ENCODE measurements at regions not wholly inside any gene's neighbourhood (a gene's known extent, or its start where the extent isn't known, plus 50 kb on each side); places are given as distances from the start of the nearest gene placed in this dataset.

DNA sequence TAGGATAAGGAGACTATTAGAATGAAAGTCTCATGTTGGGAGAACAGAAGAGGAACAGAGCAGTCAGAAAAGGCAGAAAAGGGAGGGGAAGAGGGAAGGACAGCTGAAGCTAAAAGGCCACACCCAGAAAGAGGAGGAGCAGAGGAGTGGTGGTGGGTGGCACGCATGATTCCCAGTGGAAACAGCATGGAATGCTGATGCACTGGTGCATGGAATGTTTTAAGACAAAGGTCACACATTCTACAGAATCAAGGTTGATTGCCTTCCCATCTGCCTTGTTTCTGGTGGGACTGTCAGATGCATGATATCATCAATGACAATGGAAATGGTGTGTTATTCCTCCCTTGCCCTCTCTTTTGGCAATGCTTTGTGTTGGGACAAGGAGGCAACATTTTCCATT, 285.4 kb upstream of the MKI67 start:
- TF ChIP-seq FOXP2 (optimal IDR thresholded peaks at IDR 0.05; ENCODE audit: borderline replicate concordance, extremely low read depth, extremely low read length, insufficient read depth) (no peak), POLR2AphosphoS5 (IDR thresholded peaks at IDR 0.05; ENCODE audit: low read depth, low read length) (no peak), SIN3A (IDR thresholded peaks at IDR 0.05; ENCODE audit: borderline replicate concordance, insufficient read depth, low read length) (no peak), TAF1 (IDR thresholded peaks at IDR 0.05; ENCODE audit: borderline replicate concordance, insufficient read depth, low read length) (no peak)
- TF ChIP-seq, protein P1, sequence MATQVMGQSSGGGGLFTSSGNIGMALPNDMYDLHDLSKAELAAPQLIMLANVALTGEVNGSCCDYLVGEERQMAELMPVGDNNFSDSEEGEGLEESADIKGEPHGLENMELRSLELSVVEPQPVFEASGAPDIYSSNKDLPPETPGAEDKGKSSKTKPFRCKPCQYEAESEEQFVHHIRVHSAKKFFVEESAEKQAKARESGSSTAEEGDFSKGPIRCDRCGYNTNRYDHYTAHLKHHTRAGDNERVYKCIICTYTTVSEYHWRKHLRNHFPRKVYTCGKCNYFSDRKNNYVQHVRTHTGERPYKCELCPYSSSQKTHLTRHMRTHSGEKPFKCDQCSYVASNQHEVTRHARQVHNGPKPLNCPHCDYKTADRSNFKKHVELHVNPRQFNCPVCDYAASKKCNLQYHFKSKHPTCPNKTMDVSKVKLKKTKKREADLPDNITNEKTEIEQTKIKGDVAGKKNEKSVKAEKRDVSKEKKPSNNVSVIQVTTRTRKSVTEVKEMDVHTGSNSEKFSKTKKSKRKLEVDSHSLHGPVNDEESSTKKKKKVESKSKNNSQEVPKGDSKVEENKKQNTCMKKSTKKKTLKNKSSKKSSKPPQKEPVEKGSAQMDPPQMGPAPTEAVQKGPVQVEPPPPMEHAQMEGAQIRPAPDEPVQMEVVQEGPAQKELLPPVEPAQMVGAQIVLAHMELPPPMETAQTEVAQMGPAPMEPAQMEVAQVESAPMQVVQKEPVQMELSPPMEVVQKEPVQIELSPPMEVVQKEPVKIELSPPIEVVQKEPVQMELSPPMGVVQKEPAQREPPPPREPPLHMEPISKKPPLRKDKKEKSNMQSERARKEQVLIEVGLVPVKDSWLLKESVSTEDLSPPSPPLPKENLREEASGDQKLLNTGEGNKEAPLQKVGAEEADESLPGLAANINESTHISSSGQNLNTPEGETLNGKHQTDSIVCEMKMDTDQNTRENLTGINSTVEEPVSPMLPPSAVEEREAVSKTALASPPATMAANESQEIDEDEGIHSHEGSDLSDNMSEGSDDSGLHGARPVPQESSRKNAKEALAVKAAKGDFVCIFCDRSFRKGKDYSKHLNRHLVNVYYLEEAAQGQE (IDR thresholded peaks at IDR 0.05; ENCODE audit: insufficient read depth in 1 of 2, low read depth in 2 of 2, low read length in 2 of 2): no peak

DNA sequence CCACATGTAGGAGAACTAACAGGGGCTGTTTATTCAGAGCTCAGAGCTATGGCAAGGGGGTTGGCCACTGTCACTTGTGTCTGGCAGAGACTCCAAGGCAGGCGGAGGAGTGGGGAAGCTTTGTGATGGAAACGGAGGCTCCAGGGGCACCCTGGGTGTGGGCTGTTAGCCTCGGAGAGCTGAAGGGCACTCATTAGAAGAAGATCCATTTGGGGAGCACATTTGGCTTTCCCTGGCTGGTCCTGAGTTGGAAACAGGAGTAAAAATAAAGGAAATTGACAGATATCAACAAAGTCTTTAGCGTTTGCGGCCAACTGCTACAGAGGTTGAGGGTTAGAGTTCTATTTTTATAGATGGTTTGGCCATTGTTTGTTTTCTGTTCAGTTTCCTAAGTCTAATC, 288.3 kb upstream of the MKI67 start:
- TF ChIP-seq SIN3A (IDR thresholded peaks at IDR 0.05; ENCODE audit: borderline replicate concordance, insufficient read depth, low read length): no peak
- TF ChIP-seq, protein P1 (IDR thresholded peaks at IDR 0.05; ENCODE audit: insufficient read depth in 1 of 2, low read depth in 2 of 2, low read length in 2 of 2): no peak
- no peak for TF ChIP-seq POLR2AphosphoS5 (IDR thresholded peaks at IDR 0.05; ENCODE audit: low read depth, low read length)
- TF ChIP-seq FOXP2 (optimal IDR thresholded peaks at IDR 0.05; ENCODE audit: borderline replicate concordance, extremely low read depth, extremely low read length, insufficient read depth): no peak
- TF ChIP-seq TAF1 (IDR thresholded peaks at IDR 0.05; ENCODE audit: borderline replicate concordance, insufficient read depth, low read length): no peak

DNA sequence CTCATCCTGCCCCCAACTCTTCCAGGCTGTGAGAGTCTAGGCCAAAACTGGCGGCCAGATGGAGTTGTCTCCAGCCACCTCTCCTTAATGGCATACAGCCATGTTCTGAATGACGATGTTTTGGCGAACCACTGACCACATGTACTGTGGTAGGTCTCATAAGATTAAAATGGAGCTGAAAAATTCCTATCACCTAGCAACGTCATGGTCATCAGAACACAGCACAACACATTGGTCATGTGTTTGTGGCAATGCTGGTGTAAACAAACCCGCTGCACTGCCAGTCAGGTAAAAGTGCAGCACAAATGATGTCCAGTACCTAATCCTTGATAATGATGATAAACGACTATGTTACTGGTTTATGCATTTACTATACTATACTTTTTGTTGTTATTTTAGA, 290.0 kb upstream of the MKI67 start:
- TF ChIP-seq SIN3A (IDR thresholded peaks at IDR 0.05; ENCODE audit: borderline replicate concordance, insufficient read depth, low read length) (no peak), TAF1 (IDR thresholded peaks at IDR 0.05; ENCODE audit: borderline replicate concordance, insufficient read depth, low read length) (no peak), POLR2AphosphoS5 (IDR thresholded peaks at IDR 0.05; ENCODE audit: low read depth, low read length) (no peak), FOXP2 (optimal IDR thresholded peaks at IDR 0.05; ENCODE audit: borderline replicate concordance, extremely low read depth, extremely low read length, insufficient read depth) (no peak)
- TF ChIP-seq, protein P1 (IDR thresholded peaks at IDR 0.05; ENCODE audit: insufficient read depth in 1 of 2, low read depth in 2 of 2, low read length in 2 of 2): no peak

DNA sequence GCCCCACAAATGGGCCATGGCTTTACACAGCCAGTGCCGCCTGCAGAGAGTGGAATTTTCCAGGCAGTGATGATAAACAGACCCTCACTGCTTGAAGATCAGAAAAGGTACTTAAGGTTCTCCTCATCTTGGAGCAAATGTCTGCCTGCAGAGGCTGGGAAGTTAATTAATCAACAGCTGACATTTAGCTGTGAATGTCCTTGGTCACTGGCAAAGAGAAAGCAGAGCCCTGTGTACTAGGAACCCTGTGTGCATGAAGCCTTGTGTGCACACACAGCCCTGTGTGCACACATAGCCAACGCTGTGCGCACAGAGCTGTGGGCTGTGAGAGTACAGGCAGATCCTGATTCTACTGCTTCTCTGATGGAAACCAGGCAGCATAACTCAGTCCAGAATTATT, 291.6 kb upstream of the MKI67 start:
- TF ChIP-seq FOXP2 (optimal IDR thresholded peaks at IDR 0.05; ENCODE audit: borderline replicate concordance, extremely low read depth, extremely low read length, insufficient read depth): no peak
- TF ChIP-seq, protein P1 (IDR thresholded peaks at IDR 0.05; ENCODE audit: insufficient read depth in 1 of 2, low read depth in 2 of 2, low read length in 2 of 2): no peak
- TF ChIP-seq TAF1 (IDR thresholded peaks at IDR 0.05; ENCODE audit: borderline replicate concordance, insufficient read depth, low read length): no peak
- TF ChIP-seq SIN3A (IDR thresholded peaks at IDR 0.05; ENCODE audit: borderline replicate concordance, insufficient read depth, low read length): no peak
- TF ChIP-seq POLR2AphosphoS5 (IDR thresholded peaks at IDR 0.05; ENCODE audit: low read depth, low read length): no peak

DNA sequence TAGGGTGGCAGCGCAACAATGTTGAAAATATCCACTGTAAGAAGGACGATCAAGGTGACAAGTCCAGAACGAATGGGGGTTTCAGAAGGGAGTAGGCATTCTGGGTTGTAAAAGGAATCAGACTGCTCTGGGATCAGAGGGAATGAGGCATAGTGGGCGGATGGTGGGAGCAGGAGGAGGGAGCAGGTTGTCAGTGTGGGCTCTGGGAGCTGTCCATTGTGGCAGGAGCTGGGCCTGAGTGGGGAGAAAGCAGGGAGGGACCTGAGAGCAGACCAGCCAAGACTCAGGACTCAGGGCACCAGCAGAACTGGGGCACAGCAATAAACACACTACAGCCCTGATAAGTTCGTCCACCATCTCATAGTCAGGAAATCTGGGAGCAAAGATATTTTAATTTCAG, 292.6 kb upstream of the MKI67 start:
- TF ChIP-seq TAF1 (IDR thresholded peaks at IDR 0.05; ENCODE audit: borderline replicate concordance, insufficient read depth, low read length) (no peak), SIN3A (IDR thresholded peaks at IDR 0.05; ENCODE audit: borderline replicate concordance, insufficient read depth, low read length) (no peak), POLR2AphosphoS5 (IDR thresholded peaks at IDR 0.05; ENCODE audit: low read depth, low read length) (no peak), FOXP2 (optimal IDR thresholded peaks at IDR 0.05; ENCODE audit: borderline replicate concordance, extremely low read depth, extremely low read length, insufficient read depth) (no peak)
- TF ChIP-seq, protein P1 (IDR thresholded peaks at IDR 0.05; ENCODE audit: insufficient read depth in 1 of 2, low read depth in 2 of 2, low read length in 2 of 2): no peak

All from PFSK-1 (cell line).